K562 (cell line): ENCODE measurements at regions not wholly inside any gene's neighbourhood (a gene's known extent, or its start where the extent isn't known, plus 50 kb on each side); places are given as distances from the start of the nearest gene placed in this dataset.

Source experiments
- ATAC-seq: fragments of 200-7000 bp; cut with Tn5 transposase; 3 replicates; pipeline ENCODE4 v1.9.1; 2020; ENCODE audit warnings: moderate library complexity
- BruUV-seq: library from RNA; stranded (reverse); fragments of 400-500 nt; replicated peaks from 2 replicates; lab custom pipeline; 2021; lab: Mats Ljungman, UMichigan
- CTCF ChIA-PET: fragments of 300-600 bp; formaldehyde crosslinking; extraction: SDS; loops from one replicate; lab custom pipeline; 2021; ENCODE audit warnings: low intra/inter-chr PET ratio; lab: Yijun Ruan, JAX
- POLR2A ChIA-PET: fragments of 300-600, 350-650 bp; sonication (Branson Sonifier 250); formaldehyde crosslinking; extraction: SDS; loops from one replicate; lab custom pipeline; 2021; ENCODE audit warnings: antibody characterized with exemption, inconsistent platforms; lab: Yijun Ruan, JAX
- DNase-seq, 4 experiments: peaks; one replicate each; pipeline versions ENCODE4 v3.0.0 to v3.0.0-alpha.2; 2011 to 2018; ENCODE audit warnings: low spot score in 3 of 4, mixed read lengths in 3 of 4; ENCODE audit errors: extremely low read depth in 1 of 4
- FAIRE-seq: peaks from 2 replicates; lab custom pipeline; 2011; peaks lifted over from hg19 to GRCh38; lab: Jason Lieb, UNC
- H2AFZ ChIP-seq: 2 replicates; pipeline ENCODE4 v1.6.0; 2011; ENCODE audit warnings: low read depth, low read length, control low read depth, inconsistent platforms
- H3K27ac ChIP-seq: fragments of 200-600 bp; 3 replicates; pipeline ENCODE4 v1.8.0; 2011; ENCODE audit warnings: low read depth, mild to moderate bottlenecking, control low read depth, inconsistent platforms, low read length, moderate library complexity, mixed read lengths; ENCODE audit errors: extremely low read depth
- H3K27me3 ChIP-seq, 2 experiments: fragments of 300-600 bp in 1 of 2; 2 replicates in 1 of 2; 3 replicates in 1 of 2; pipeline versions ENCODE4 v1.6.0 to v1.8.0; 2011; ENCODE audit warnings: inconsistent platforms in 2 of 2, low read length in 2 of 2, mild to moderate bottlenecking in 1 of 2, mixed read lengths in 1 of 2, moderate library complexity in 1 of 2; ENCODE audit not compliant: control insufficient read depth in 2 of 2, insufficient read depth in 2 of 2
- H3K36me3 ChIP-seq: fragments of 300-600 bp; 3 replicates; pipeline ENCODE4 v1.8.0; 2011; ENCODE audit warnings: mild to moderate bottlenecking, low read length, inconsistent platforms; ENCODE audit not compliant: control insufficient read depth, insufficient read depth
- H3K4me1 ChIP-seq, 2 experiments: fragments of 200-600 bp in 1 of 2; replicated peaks in 1 of 2; 2 replicates in 1 of 2; 3 replicates in 1 of 2; pipeline versions ENCODE4 v1.5.1 to v1.8.0; 2011; ENCODE audit warnings: inconsistent platforms in 2 of 2, low read length in 2 of 2, mild to moderate bottlenecking in 1 of 2, mixed read lengths in 1 of 2, moderate library complexity in 1 of 2; ENCODE audit not compliant: control insufficient read depth in 2 of 2, insufficient read depth in 2 of 2
- H3K4me2 ChIP-seq: 2 replicates; pipeline ENCODE4 v1.6.1; 2011; ENCODE audit warnings: low read length, control low read depth, inconsistent platforms, mixed read lengths; ENCODE audit not compliant: insufficient read depth
- H3K4me3 ChIP-seq: fragments of 200-600 bp; sonication (generic), shearing (Covaris generic); 2 replicates; pipeline ENCODE4 v1.5.1; 2016; ENCODE audit warnings: control low read depth, inconsistent platforms
- H3K79me2 ChIP-seq: fragments of 200-600 bp; 3 replicates; pipeline ENCODE4 v1.8.0; 2011; ENCODE audit warnings: low read length, inconsistent platforms; ENCODE audit not compliant: control insufficient read depth, insufficient read depth
- H3K9ac ChIP-seq, 2 experiments: 2 replicates each; pipeline versions ENCODE4 v1.6.0 to v1.6.1; 2011; ENCODE audit warnings: low read depth in 2 of 2, low read length in 2 of 2, control low read depth in 1 of 2, inconsistent platforms in 1 of 2, mild to moderate bottlenecking in 1 of 2, mixed read lengths in 1 of 2; ENCODE audit not compliant: insufficient read depth in 1 of 2
- H3K9me1 ChIP-seq: one replicate; pipeline ENCODE4 v1.6.0; 2011; ENCODE audit warnings: inconsistent platforms, mild to moderate bottlenecking, low read length, moderate library complexity; ENCODE audit not compliant: control insufficient read depth, insufficient read depth
- H3K9me3 ChIP-seq: replicated peaks from 2 replicates; pipeline ENCODE4 v1.5.1; 2011; ENCODE audit warnings: low read depth, low read length, inconsistent platforms; ENCODE audit not compliant: control insufficient read depth, insufficient read depth
- H4K20me1 ChIP-seq: replicated peaks from 2 replicates; pipeline ENCODE4 v1.6.1; 2011; ENCODE audit warnings: low read length, inconsistent platforms, mixed read lengths; ENCODE audit not compliant: control insufficient read depth, insufficient read depth
- BRD9 ChIP-seq: fragments of 450-650 bp; IDR thresholded peaks from 2 replicates; pipeline ENCODE4 v1.6.1; 2018; ENCODE audit warnings: low read depth; ENCODE audit not compliant: partially characterized antibody
- CEBPG ChIP-seq, 3 experiments: fragments of 200-800 bp in 1 of 3; sonication (Bioruptor generic) in 1 of 3; sonication (generic) in 1 of 3; formaldehyde crosslinking in 1 of 3; IDR thresholded peaks in 2 of 3; conservative IDR thresholded peaks in 1 of 3; 2 replicates each; pipeline versions ENCODE4 v1.6.1 to v1.8.0; 2016 to 2022; ENCODE audit warnings: missing compliant biosample characterization in 2 of 3, missing genetic modification characterization in 2 of 3, mild to moderate bottlenecking in 1 of 3, missing genetic modification reagents in 1 of 3
- GTF2A2 ChIP-seq: IDR thresholded peaks from 2 replicates; pipeline ENCODE4 v1.6.1; 2016; ENCODE audit warnings: mild to moderate bottlenecking, missing genetic modification characterization, missing compliant biosample characterization
- MIER1 ChIP-seq: fragments of 450-650 bp; IDR thresholded peaks from 2 replicates; pipeline ENCODE4 v1.6.1; 2016; ENCODE audit warnings: antibody characterized with exemption, mild to moderate bottlenecking, low read depth
- PHF20 ChIP-seq: fragments of 450-650 bp; IDR thresholded peaks from 2 replicates; pipeline ENCODE4 v1.6.1; 2018; ENCODE audit not compliant: partially characterized antibody
- PML ChIP-seq: IDR thresholded peaks from 2 replicates; pipeline ENCODE4 v1.6.1; 2012; ENCODE audit warnings: low read length, inconsistent platforms
- PRPF4 ChIP-seq: fragments of 200-400 bp; formaldehyde crosslinking; IDR thresholded peaks from one replicate; pipeline ENCODE4 v1.6.1; 2017; ENCODE audit warnings: low read length, low read depth, mild to moderate bottlenecking; ENCODE audit not compliant: insufficient read depth, poor library complexity, severe bottlenecking
- SMARCA4 ChIP-seq: fragments of 450-650 bp; IDR thresholded peaks from 2 replicates; pipeline ENCODE4 v1.6.1; 2016
- U2AF1 ChIP-seq: fragments of 200-400 bp; formaldehyde crosslinking; optimal IDR thresholded peaks from 2 replicates; pipeline ENCODE3; 2017; ENCODE audit warnings: mild to moderate bottlenecking, low read depth, low read length, moderate library complexity
- WHSC1 ChIP-seq: IDR thresholded peaks from one replicate; pipeline ENCODE4 v1.6.1; 2012; ENCODE audit warnings: low read length, control low read depth, inconsistent platforms
- ZNF121 ChIP-seq: sonication (generic); formaldehyde crosslinking; conservative IDR thresholded peaks from 2 replicates; pipeline ENCODE4 v1.8.0; 2022; ENCODE audit warnings: missing genetic modification reagents
- ZNF253 ChIP-seq: fragments of 250-450 bp; sonication (Bioruptor Pico); conservative IDR thresholded peaks from 2 replicates; pipeline ENCODE4 v1.6.1; 2021; ENCODE audit warnings: mild to moderate bottlenecking
- ZSCAN29 ChIP-seq: fragments of 450-650 bp; IDR thresholded peaks from 2 replicates; pipeline ENCODE4 v1.6.1; 2017
- WGBS: fragments of 100-300 bp; shearing (Covaris generic); methylation state at CpG from one replicate; pipeline ENCODE4 v1.1.6; 2016; ENCODE audit warnings: low coverage, mixed read lengths; ENCODE audit not compliant: insufficient coverage; ENCODE audit errors: missing lambda C conversion rate; 5-methylcytosine and 5-hydroxymethylcytosine counted together
- in situ Hi-C: fragments of 300-500 bp; cut with MboI; formaldehyde crosslinking; loops from 4 replicates; pipeline ENCODE4 v1.15.0; 2018; ENCODE audit warnings: inconsistent platforms, mixed read lengths
- intact Hi-C: fragments of 100-400 bp; cut with micrococcal nuclease; formaldehyde crosslinking; loops from 2 replicates; pipeline ENCODE4 v1.14.2; 2022
- TF ChIP-seq, protein P1 (sequence below): sonication (generic); formaldehyde crosslinking; IDR thresholded peaks from 2 replicates; pipeline ENCODE4 v1.8.0; 2023; ENCODE audit warnings: mild to moderate bottlenecking, missing genetic modification reagents
- TF ChIP-seq, protein P2 (sequence below): IDR thresholded peaks from 2 replicates; pipeline ENCODE4 v1.6.1; 2012; ENCODE audit warnings: low read depth, low read length, improper control_type of control experiment, borderline replicate concordance
- TF ChIP-seq, protein P3 (sequence below): fragments of 450-650 bp; IDR thresholded peaks from 2 replicates; pipeline ENCODE4 v1.6.1; 2014; ENCODE audit warnings: low read depth, mild to moderate bottlenecking, moderate library complexity, borderline replicate concordance

DNA sequence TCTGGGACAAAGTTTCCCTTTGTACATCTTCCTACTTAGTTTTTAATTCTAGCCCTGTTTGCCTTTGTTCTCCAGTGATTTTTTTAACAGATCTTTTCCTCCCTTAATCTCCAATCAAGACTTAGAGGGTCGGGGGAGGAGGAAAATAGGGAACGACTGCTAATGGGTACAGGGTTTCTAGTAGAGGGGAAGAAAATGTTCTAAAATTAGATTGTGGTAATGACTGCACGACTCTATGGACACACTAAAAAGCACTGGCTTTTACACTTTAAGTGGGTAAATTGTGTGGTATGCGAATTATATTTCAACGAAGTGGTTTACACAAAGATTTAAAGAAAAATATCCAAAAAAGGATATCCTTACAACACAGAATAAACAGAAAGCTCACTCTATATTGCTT, 110.0 kb upstream of the SPON1 start (continued):
- TF ChIP-seq, protein P1, sequence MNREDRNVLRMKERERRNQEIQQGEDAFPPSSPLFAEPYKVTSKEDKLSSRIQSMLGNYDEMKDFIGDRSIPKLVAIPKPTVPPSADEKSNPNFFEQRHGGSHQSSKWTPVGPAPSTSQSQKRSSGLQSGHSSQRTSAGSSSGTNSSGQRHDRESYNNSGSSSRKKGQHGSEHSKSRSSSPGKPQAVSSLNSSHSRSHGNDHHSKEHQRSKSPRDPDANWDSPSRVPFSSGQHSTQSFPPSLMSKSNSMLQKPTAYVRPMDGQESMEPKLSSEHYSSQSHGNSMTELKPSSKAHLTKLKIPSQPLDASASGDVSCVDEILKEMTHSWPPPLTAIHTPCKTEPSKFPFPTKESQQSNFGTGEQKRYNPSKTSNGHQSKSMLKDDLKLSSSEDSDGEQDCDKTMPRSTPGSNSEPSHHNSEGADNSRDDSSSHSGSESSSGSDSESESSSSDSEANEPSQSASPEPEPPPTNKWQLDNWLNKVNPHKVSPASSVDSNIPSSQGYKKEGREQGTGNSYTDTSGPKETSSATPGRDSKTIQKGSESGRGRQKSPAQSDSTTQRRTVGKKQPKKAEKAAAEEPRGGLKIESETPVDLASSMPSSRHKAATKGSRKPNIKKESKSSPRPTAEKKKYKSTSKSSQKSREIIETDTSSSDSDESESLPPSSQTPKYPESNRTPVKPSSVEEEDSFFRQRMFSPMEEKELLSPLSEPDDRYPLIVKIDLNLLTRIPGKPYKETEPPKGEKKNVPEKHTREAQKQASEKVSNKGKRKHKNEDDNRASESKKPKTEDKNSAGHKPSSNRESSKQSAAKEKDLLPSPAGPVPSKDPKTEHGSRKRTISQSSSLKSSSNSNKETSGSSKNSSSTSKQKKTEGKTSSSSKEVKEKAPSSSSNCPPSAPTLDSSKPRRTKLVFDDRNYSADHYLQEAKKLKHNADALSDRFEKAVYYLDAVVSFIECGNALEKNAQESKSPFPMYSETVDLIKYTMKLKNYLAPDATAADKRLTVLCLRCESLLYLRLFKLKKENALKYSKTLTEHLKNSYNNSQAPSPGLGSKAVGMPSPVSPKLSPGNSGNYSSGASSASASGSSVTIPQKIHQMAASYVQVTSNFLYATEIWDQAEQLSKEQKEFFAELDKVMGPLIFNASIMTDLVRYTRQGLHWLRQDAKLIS (CRISPR knock-in tag), result no peak
- TF ChIP-seq PRPF4 (no peak), SMARCA4 (no peak), ZSCAN29 (no peak), ZNF253 (CRISPR knock-in tag) (no peak), CEBPG (CRISPR knock-in tag; IDR thresholded peaks at IDR 0.05) (no peak), CEBPG (tag; conservative IDR thresholded peaks at IDR 0.05 in 1 of 2, IDR thresholded peaks at IDR 0.05 in 1 of 2) (no peak), PHF20 (no peak), PML (no peak)
- TF ChIP-seq, all 486 proteins: peak for 0

DNA sequence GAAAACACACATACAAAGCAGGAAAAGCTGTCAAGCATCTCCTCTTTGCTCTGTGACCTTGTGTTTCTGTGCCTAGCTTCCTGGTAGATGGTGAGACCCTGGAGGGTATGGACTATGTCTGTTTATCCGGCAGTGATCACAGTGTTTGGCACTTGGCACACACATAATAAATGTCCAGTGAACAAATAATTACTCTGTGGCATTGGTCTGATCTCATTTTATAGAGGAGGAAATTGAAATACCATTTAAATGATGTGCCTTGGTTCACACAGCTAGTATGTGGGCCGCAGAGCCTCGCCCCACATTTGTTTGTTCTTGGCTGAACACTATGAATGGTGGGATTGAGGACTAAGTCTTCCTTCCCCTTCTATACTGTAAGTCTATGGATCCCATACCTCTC, 104.7 kb upstream of the SPON1 start:
- H2AFZ ChIP-seq, result no peak overlapping the region
- no peaks in the 10 kb centered on the region for H3K79me2 ChIP-seq
- no peaks in the 10 kb centered on the region for H3K36me3 ChIP-seq
- in situ Hi-C loops, result no loop called here
- H3K27me3 ChIP-seq, result peaks cover 5% of the 10 kb centered on the region in 2 experiments; a peak in 2 of 5 replicates
- H3K9me1 ChIP-seq, result no peaks in the 10 kb centered on the region
- no peak overlapping the region for H3K4me2 ChIP-seq
- H3K4me1 ChIP-seq, result no peaks in the 10 kb centered on the region
- H3K4me3 ChIP-seq, result no peak overlapping the region
- CTCF ChIA-PET, result no interaction called here
- no peaks in the 10 kb centered on the region for H4K20me1 ChIP-seq
- FAIRE-seq (no peak), DNase-seq (no peak), ATAC-seq (no peak)
- no peak overlapping the region for H3K9ac ChIP-seq
- no TSS peak for BruUV-seq
- no peak overlapping the region for H3K27ac ChIP-seq
- POLR2A ChIA-PET, result interaction anchor here (0.6 to 1.0 kb wide), 3 partner anchors 15 to 327 kb away, joined by 3 to 4 read pairs (median 4); no protein-coding TSS in a partner anchor
- intact Hi-C loops, result no loop called here
- no peaks in the 10 kb centered on the region for H3K9me3 ChIP-seq
- WGBS, result 17% methylated on average over 3 of the region's 3 CpGs
- TF ChIP-seq ZNF253 (CRISPR knock-in tag) (no peak), ZNF121 (CRISPR knock-in tag) (no peak), BRD9 (no peak), WHSC1 (no peak), GTF2A2 (tag) (no peak), U2AF1 (no peak), MIER1 (no peak)
- TF ChIP-seq, protein P2, sequence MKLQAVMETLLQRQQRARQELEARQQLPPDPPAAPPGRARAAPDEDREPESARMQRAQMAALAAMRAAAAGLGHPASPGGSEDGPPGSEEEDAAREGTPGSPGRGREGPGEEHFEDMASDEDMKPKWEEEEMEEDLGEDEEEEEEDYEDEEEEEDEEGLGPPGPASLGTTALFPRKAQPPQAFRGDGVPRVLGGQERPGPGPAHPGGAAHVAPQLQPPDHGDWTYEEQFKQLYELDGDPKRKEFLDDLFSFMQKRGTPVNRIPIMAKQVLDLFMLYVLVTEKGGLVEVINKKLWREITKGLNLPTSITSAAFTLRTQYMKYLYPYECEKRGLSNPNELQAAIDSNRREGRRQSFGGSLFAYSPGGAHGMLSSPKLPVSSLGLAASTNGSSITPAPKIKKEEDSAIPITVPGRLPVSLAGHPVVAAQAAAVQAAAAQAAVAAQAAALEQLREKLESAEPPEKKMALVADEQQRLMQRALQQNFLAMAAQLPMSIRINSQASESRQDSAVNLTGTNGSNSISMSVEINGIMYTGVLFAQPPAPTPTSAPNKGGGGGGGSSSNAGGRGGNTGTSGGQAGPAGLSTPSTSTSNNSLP, result no peak
- TF ChIP-seq, protein P3, sequence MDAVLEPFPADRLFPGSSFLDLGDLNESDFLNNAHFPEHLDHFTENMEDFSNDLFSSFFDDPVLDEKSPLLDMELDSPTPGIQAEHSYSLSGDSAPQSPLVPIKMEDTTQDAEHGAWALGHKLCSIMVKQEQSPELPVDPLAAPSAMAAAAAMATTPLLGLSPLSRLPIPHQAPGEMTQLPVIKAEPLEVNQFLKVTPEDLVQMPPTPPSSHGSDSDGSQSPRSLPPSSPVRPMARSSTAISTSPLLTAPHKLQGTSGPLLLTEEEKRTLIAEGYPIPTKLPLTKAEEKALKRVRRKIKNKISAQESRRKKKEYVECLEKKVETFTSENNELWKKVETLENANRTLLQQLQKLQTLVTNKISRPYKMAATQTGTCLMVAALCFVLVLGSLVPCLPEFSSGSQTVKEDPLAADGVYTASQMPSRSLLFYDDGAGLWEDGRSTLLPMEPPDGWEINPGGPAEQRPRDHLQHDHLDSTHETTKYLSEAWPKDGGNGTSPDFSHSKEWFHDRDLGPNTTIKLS, result no peak
